ENCODE measurements at regions not wholly inside any gene's neighbourhood (a gene's known extent, or its start where the extent isn't known, plus 50 kb on each side); places are given as distances from the start of the nearest gene placed in this dataset.

- TF ChIP-seq POLR2A (IDR thresholded peaks at IDR 0.05) (no peak), CTCF (IDR thresholded peaks at IDR 0.05) (no peak)
These were observed 77.2 kb upstream of the ST8SIA3 start for GRCh38 chr18:57275111-57275510.
